OCI-LY1 (cell line): ENCODE measurements at regions not wholly inside any gene's neighbourhood (a gene's known extent, or its start where the extent isn't known, plus 50 kb on each side); places are given as distances from the start of the nearest gene placed in this dataset.

ENCODE experiments used
- CTCF ChIP-seq: fragments of 200-600 bp; sonication (generic), shearing (Covaris generic); IDR thresholded peaks from 2 replicates; pipeline ENCODE4 v1.5.1; 2017; ENCODE audit warnings: mild to moderate bottlenecking, antibody characterized with exemption, low read length, moderate library complexity, mixed read lengths
- EZH2 ChIP-seq: fragments of 200-600 bp; sonication (generic), shearing (Covaris generic); IDR thresholded peaks from 2 replicates; pipeline ENCODE4 v1.8.0; 2017; ENCODE audit warnings: borderline replicate concordance, mixed run types, mild to moderate bottlenecking, antibody characterized with exemption, low read length, moderate library complexity, mixed read lengths

- TF ChIP-seq EZH2 (no peak), CTCF (no peak)
Measured at GRCh38 chr12:76947304-76947703, 68.5 kb upstream of the CSRP2 start.
